ENCODE measurements at regions not wholly inside any gene's neighbourhood (a gene's known extent, or its start where the extent isn't known, plus 50 kb on each side); places are given as distances from the start of the nearest gene placed in this dataset.
"Not testable (repeated sequence)": the region's sequence is repeated elsewhere in the genome, so short reads cannot be mapped to it uniquely, and the experiment has no call there.

DNA sequence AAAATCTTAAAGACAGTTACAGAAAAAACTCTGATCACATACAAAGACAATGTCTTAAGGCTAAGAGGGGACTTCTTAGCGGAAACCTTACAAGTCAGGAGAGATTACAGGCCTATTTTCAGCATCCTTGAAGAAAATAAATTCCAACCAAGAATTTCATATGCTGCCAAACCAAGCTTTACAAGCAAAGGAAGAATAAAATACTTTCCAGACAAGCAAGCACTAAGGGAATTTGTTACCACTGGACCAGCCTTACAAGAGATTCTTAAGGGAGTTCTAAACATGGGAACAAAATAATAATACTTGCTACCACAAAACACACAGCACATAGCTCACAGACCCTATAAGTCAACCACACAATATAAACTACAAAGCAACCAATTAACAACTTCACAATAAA lies 255.8 kb upstream of the ZFP42 start:
- H3K27me3 ChIP-seq (ENCODE audit: control insufficient read depth in 1 of 2, insufficient read depth in 2 of 2, low read length in 2 of 2), result no peaks in the 10 kb centered on the region
- no peak overlapping the region for H3K9ac ChIP-seq (ENCODE audit: low read length in 2 of 2)
- H3K9me3 ChIP-seq (ENCODE audit: control insufficient read depth in 2 of 2, low read length in 2 of 2), result peaks cover 0 to 11% of the 10 kb centered on the region in 2 donors
- no peak overlapping the region for H3K27ac ChIP-seq (ENCODE audit: low read length)
- no peaks in the 10 kb centered on the region for H3K4me1 ChIP-seq (ENCODE audit: control insufficient read depth, insufficient read depth, low read length)
- no peaks in the 10 kb centered on the region for H3K36me3 ChIP-seq (ENCODE audit: control insufficient read depth in 2 of 2, insufficient read depth in 2 of 2, low read length in 2 of 2)
- H3K4me3 ChIP-seq (ENCODE audit: low read length in 2 of 2), result no peak overlapping the region

DNA sequence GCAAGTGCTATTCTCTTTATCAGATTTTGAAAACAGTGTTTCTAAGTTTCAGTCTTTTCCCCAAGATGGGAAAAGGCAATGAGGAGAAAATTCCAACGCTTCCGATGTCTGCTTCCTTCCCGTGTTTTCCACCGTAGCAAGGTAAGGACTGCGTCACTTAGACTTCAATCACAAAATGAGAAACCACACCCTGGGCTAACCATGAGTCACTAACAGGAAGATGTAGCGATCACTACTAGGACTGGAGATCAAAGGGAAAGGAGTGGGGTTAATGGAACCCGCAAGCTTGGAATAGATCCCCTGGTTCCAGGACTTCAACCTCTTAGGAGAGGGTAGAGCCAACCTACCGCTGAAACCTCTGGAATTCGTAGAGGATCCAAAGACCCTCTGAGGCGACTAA lies 250.7 kb upstream of the ZFP42 start:
- no peaks in the 10 kb centered on the region for H3K27me3 ChIP-seq (ENCODE audit: control insufficient read depth in 1 of 2, insufficient read depth in 2 of 2, low read length in 2 of 2)
- H3K36me3 ChIP-seq (ENCODE audit: control insufficient read depth in 2 of 2, insufficient read depth in 2 of 2, low read length in 2 of 2), result no peaks in the 10 kb centered on the region
- no peak overlapping the region for H3K9ac ChIP-seq (ENCODE audit: low read length in 2 of 2)
- H3K27ac ChIP-seq (ENCODE audit: low read length), result no peak overlapping the region
- no peaks in the 10 kb centered on the region for H3K4me1 ChIP-seq (ENCODE audit: control insufficient read depth, insufficient read depth, low read length)
- peaks cover 0 to 6% of the 10 kb centered on the region in 2 donors for H3K9me3 ChIP-seq (ENCODE audit: control insufficient read depth in 2 of 2, low read length in 2 of 2)
- H3K4me3 ChIP-seq (ENCODE audit: low read length in 2 of 2), result no peak overlapping the region

DNA sequence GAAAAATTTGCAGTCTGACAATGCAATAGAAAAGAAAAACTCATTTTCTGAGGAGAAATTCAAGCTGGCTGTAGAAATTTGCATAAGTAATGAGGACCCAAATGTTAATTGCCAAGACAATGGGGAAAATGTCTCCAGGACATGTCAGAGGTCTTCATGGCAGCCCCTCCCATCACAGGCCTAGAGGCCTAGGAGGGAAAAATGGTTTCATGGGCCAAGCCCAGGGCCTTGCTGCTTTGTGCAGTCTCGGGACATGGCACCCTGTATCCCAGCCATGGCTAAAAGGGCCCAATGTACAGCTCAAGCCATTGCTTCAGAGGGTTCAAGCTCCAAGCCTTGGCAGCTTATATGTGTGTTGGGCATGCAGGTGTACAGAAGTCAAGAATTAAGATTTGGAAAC lies 244.9 kb upstream of the ZFP42 start:
- H3K4me1 ChIP-seq (ENCODE audit: control insufficient read depth, insufficient read depth, low read length); H3K36me3 ChIP-seq (ENCODE audit: control insufficient read depth in 2 of 2, insufficient read depth in 2 of 2, low read length in 2 of 2); H3K9ac ChIP-seq (ENCODE audit: low read length in 2 of 2); H3K27ac ChIP-seq (ENCODE audit: low read length); H3K27me3 ChIP-seq (ENCODE audit: control insufficient read depth in 1 of 2, insufficient read depth in 2 of 2, low read length in 2 of 2); H3K4me3 ChIP-seq (ENCODE audit: low read length in 2 of 2); H3K9me3 ChIP-seq (ENCODE audit: control insufficient read depth in 2 of 2, low read length in 2 of 2): not testable (repeated sequence)

DNA sequence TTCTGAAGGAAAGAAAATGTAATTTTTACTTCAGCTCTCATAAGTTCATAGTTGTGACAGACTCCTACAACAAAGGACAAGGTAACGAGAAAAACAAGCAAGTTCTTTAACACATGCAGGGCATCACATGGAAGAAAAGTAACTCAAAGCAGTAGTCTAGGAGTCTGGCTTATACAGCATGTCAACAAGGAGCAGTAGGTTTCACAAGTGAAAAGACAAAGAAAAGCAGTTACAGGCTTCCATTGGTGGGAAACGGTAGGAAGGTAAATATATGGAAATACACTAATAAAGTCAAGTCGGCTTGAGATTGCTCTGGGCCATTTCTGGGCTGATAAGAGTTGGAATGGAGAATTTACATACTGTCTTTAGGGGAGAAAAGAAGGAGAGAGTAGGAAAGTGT lies 228.4 kb upstream of the ZFP42 start:
- Histone ChIP-seq H3K4me1 (ENCODE audit: control insufficient read depth, insufficient read depth, low read length) (no peaks in the 10 kb centered on the region), H3K36me3 (ENCODE audit: control insufficient read depth in 2 of 2, insufficient read depth in 2 of 2, low read length in 2 of 2) (no peaks in the 10 kb centered on the region), H3K4me3 (ENCODE audit: low read length in 2 of 2) (no peak overlapping the region), H3K9me3 (ENCODE audit: control insufficient read depth in 2 of 2, low read length in 2 of 2) (no peaks in the 10 kb centered on the region), H3K9ac (ENCODE audit: low read length in 2 of 2) (no peak overlapping the region), H3K27ac (ENCODE audit: low read length) (no peak overlapping the region), H3K27me3 (ENCODE audit: control insufficient read depth in 1 of 2, insufficient read depth in 2 of 2, low read length in 2 of 2) (no peaks in the 10 kb centered on the region)

DNA sequence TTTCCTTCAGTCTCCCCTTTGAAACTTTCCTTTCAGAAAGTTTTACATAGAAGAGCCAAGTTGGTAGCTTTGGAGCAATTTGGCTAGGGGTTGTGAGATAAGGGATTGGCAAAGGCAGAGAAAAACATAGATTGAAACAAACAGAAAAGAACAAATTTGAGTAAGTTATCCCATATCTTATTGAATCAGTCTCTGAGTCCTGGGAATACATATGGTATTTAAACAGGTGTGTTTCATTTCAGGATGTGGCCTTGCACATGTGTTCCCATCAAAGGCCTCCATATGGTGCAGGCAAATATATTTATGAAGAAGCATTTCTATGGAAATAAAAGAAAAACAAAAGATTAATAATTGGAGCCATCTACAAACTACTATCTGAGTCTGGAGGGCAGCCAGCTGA lies 227.9 kb upstream of the ZFP42 start:
- Histone ChIP-seq H3K36me3 (ENCODE audit: control insufficient read depth in 2 of 2, insufficient read depth in 2 of 2, low read length in 2 of 2) (no peaks in the 10 kb centered on the region), H3K4me3 (ENCODE audit: low read length in 2 of 2) (no peak overlapping the region), H3K4me1 (ENCODE audit: control insufficient read depth, insufficient read depth, low read length) (no peaks in the 10 kb centered on the region), H3K27ac (ENCODE audit: low read length) (no peak overlapping the region), H3K27me3 (ENCODE audit: control insufficient read depth in 1 of 2, insufficient read depth in 2 of 2, low read length in 2 of 2) (no peaks in the 10 kb centered on the region), H3K9me3 (ENCODE audit: control insufficient read depth in 2 of 2, low read length in 2 of 2) (no peaks in the 10 kb centered on the region), H3K9ac (ENCODE audit: low read length in 2 of 2) (no peak overlapping the region)

DNA sequence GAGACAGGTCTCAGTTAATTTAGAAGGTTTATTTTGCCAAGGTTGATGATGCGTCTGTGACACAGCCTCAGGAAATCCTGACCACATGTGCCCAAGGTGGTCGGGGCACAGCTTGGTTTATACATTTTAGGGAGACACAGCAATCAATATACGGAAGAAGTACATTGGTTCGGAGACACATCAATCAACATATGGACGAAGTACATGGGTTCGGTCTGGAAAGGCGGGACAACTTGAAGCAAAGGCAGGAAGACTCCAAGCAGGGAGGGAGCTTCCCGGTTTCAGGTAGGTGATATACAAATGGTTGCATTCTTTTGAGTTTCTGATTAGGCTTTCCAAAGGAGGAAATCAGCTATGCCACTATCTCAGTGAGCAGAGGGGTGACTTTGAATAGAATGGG lies 225.2 kb upstream of the ZFP42 start:
- Histone ChIP-seq H3K9me3 (ENCODE audit: control insufficient read depth in 2 of 2, low read length in 2 of 2) (no peaks in the 10 kb centered on the region), H3K27ac (ENCODE audit: low read length) (no peak overlapping the region), H3K4me3 (ENCODE audit: low read length in 2 of 2) (no peak overlapping the region), H3K4me1 (ENCODE audit: control insufficient read depth, insufficient read depth, low read length) (no peaks in the 10 kb centered on the region), H3K36me3 (ENCODE audit: control insufficient read depth in 2 of 2, insufficient read depth in 2 of 2, low read length in 2 of 2) (no peaks in the 10 kb centered on the region), H3K9ac (ENCODE audit: low read length in 2 of 2) (no peak overlapping the region), H3K27me3 (ENCODE audit: control insufficient read depth in 1 of 2, insufficient read depth in 2 of 2, low read length in 2 of 2) (no peaks in the 10 kb centered on the region)

DNA sequence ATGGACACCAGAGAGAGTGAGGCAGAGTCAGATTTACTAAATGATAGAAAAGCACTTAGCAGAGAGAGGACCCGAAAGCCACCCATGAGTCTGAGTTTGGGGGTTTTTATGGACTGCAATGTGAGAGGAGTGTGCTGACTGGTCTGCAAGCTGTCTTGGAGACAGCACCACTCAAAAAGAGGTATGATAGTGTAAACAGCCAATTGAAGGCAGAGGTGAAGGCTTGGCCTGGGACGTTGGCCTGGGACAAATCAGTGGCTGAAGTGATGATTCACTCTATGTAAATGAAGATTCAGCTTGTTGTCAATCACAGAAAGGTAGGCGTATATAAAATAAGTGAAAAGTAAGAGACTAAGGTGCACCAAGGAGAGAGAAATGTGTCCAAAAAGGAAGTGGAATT lies 217.6 kb upstream of the ZFP42 start:
- no peaks in the 10 kb centered on the region for H3K4me1 ChIP-seq (ENCODE audit: control insufficient read depth, insufficient read depth, low read length)
- H3K36me3 ChIP-seq (ENCODE audit: control insufficient read depth in 2 of 2, insufficient read depth in 2 of 2, low read length in 2 of 2), result no peaks in the 10 kb centered on the region
- no peak overlapping the region for H3K9ac ChIP-seq (ENCODE audit: low read length in 2 of 2)
- no peak overlapping the region for H3K27ac ChIP-seq (ENCODE audit: low read length)
- H3K27me3 ChIP-seq (ENCODE audit: control insufficient read depth in 1 of 2, insufficient read depth in 2 of 2, low read length in 2 of 2), result no peaks in the 10 kb centered on the region
- H3K4me3 ChIP-seq (ENCODE audit: low read length in 2 of 2), result no peak overlapping the region
- H3K9me3 ChIP-seq (ENCODE audit: control insufficient read depth in 2 of 2, low read length in 2 of 2), result no peaks in the 10 kb centered on the region

DNA sequence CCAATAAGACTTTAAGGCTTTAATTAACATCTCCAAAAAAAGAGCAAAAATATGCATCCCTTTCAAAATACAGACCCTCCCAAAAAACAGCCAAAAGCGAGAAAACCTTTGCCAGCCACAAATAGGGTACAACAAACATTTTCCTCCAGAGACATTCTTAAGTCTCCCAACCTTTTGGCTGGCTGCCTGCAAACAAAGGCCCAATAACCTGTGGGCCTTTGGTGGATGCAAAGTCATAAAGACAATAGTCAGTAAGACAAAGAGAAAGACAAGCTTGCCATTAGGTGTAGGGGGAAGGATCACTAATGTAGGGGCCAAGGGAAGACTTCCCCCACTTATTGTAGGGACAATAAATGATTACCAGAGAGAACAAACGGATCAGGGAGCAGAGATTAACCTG lies 215.5 kb upstream of the ZFP42 start:
- Histone ChIP-seq H3K36me3 (ENCODE audit: control insufficient read depth in 2 of 2, insufficient read depth in 2 of 2, low read length in 2 of 2) (no peaks in the 10 kb centered on the region), H3K9me3 (ENCODE audit: control insufficient read depth in 2 of 2, low read length in 2 of 2) (peaks cover 0 to 5% of the 10 kb centered on the region in 2 donors), H3K4me1 (ENCODE audit: control insufficient read depth, insufficient read depth, low read length) (no peaks in the 10 kb centered on the region), H3K4me3 (ENCODE audit: low read length in 2 of 2) (no peak overlapping the region), H3K9ac (ENCODE audit: low read length in 2 of 2) (no peak overlapping the region), H3K27ac (ENCODE audit: low read length) (no peak overlapping the region), H3K27me3 (ENCODE audit: control insufficient read depth in 1 of 2, insufficient read depth in 2 of 2, low read length in 2 of 2) (no peaks in the 10 kb centered on the region)

DNA sequence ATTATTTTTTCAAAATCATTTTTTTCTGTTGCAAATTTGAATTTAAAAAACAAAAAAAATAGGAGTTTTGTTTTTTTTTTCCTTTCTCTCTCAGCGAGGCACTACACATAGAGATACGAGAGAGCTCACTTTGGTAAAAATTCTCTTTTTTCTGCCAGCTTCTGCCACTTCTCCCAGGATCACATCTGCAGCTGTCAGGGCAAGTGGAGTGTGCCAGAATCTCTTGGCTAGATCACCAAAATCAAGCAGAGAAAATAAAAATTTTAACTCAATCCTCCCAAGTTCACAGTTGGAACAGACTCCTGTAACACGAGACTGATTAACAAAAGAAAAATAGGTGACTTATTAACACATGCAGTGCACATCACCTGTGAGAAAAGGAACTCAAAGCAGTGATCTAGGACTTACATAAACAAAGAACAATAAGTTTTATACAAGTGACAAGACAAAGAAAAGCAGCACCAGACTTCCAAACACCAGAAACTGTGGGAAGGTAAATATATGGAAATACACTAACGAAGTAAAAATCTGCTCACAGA lies 213.2 kb upstream of the ZFP42 start:
- Histone ChIP-seq H3K9ac (ENCODE audit: low read length in 2 of 2) (no peak overlapping the region), H3K27ac (ENCODE audit: low read length) (no peak overlapping the region), H3K27me3 (ENCODE audit: control insufficient read depth in 1 of 2, insufficient read depth in 2 of 2, low read length in 2 of 2) (no peaks in the 10 kb centered on the region), H3K4me3 (ENCODE audit: low read length in 2 of 2) (no peak overlapping the region), H3K4me1 (ENCODE audit: control insufficient read depth, insufficient read depth, low read length) (no peaks in the 10 kb centered on the region), H3K36me3 (ENCODE audit: control insufficient read depth in 2 of 2, insufficient read depth in 2 of 2, low read length in 2 of 2) (no peaks in the 10 kb centered on the region), H3K9me3 (ENCODE audit: control insufficient read depth in 2 of 2, low read length in 2 of 2) (peaks cover 0 to 5% of the 10 kb centered on the region in 2 donors)

DNA sequence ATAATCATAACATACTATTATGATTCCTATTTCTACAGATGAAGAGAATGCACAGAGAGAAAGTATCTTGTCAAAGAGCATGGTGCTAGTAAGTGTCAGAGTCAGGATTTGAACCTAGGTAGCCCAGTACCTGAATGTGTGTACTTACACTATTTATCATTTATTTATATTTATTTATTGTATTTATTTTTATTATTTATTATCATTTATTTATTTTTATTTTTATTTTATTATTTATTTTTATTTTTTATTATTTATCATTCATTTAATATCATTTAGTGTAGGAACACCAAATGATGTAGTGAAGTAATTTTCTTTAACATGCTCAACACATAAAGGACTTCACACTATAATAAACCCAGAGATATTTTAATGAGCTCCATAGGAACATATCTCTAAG lies 209.4 kb upstream of the ZFP42 start:
- H3K9me3 ChIP-seq (ENCODE audit: control insufficient read depth in 2 of 2, low read length in 2 of 2), result peaks cover 0 to 5% of the 10 kb centered on the region in 2 donors
- no peak overlapping the region for H3K4me3 ChIP-seq (ENCODE audit: low read length in 2 of 2)
- no peak overlapping the region for H3K27ac ChIP-seq (ENCODE audit: low read length)
- H3K9ac ChIP-seq (ENCODE audit: low read length in 2 of 2), result no peak overlapping the region
- H3K27me3 ChIP-seq (ENCODE audit: control insufficient read depth in 1 of 2, insufficient read depth in 2 of 2, low read length in 2 of 2), result no peaks in the 10 kb centered on the region
- no peaks in the 10 kb centered on the region for H3K4me1 ChIP-seq (ENCODE audit: control insufficient read depth, insufficient read depth, low read length)
- no peaks in the 10 kb centered on the region for H3K36me3 ChIP-seq (ENCODE audit: control insufficient read depth in 2 of 2, insufficient read depth in 2 of 2, low read length in 2 of 2)

DNA sequence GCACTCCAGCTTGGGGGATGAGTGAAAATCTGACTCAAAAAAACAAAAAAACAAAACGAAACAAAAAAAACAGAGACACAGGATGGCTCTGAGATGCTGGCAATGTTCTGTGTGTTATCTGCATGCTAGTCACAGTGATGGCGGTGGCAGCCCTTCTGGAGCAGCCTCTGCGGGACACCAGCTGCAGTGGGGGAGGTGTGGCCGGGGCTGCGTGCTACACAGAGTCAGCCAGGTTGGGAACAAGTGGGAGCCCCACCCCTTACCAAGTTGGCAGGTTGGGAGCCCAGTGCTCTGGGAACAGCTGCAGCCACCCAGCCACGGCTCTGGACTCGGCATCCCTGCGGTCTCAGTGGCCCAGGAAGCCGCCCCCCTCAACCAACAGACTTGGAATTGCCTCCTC lies 206.5 kb upstream of the ZFP42 start:
- Histone ChIP-seq H3K9ac (ENCODE audit: low read length in 2 of 2) (no peak overlapping the region), H3K4me1 (ENCODE audit: control insufficient read depth, insufficient read depth, low read length) (no peaks in the 10 kb centered on the region), H3K36me3 (ENCODE audit: control insufficient read depth in 2 of 2, insufficient read depth in 2 of 2, low read length in 2 of 2) (no peaks in the 10 kb centered on the region), H3K27ac (ENCODE audit: low read length) (no peak overlapping the region), H3K27me3 (ENCODE audit: control insufficient read depth in 1 of 2, insufficient read depth in 2 of 2, low read length in 2 of 2) (no peaks in the 10 kb centered on the region), H3K9me3 (ENCODE audit: control insufficient read depth in 2 of 2, low read length in 2 of 2) (peaks cover 0 to 5% of the 10 kb centered on the region in 2 donors), H3K4me3 (ENCODE audit: low read length in 2 of 2) (no peak overlapping the region)
